H9 (cell line): ENCODE measurements at regions not wholly inside any gene's neighbourhood (a gene's known extent, or its start where the extent isn't known, plus 50 kb on each side); places are given as distances from the start of the nearest gene placed in this dataset.

Experiments
- DNase-seq: peaks from one replicate; pipeline ENCODE4 v3.0.0-alpha.2; 2017
- H2AFZ ChIP-seq: one replicate; pipeline ENCODE4 v1.6.1; 2013; ENCODE audit warnings: mild to moderate bottlenecking, low read length, control low read depth, moderate library complexity
- H2AK5ac ChIP-seq: 2 replicates; pipeline ENCODE4 v1.6.1; 2013; ENCODE audit warnings: low read length, control low read depth, mixed read lengths; ENCODE audit not compliant: insufficient read length
- H2BK120ac ChIP-seq: one replicate; pipeline ENCODE4 v1.6.1; 2013; ENCODE audit warnings: low read depth, mild to moderate bottlenecking, low read length, control low read depth, inconsistent platforms; ENCODE audit not compliant: poor library complexity, severe bottlenecking
- H2BK12ac ChIP-seq: 2 replicates; pipeline ENCODE4 v1.6.1; 2013; ENCODE audit warnings: low read length, control low read depth, mixed read lengths, low read depth; ENCODE audit not compliant: insufficient read length
- H2BK15ac ChIP-seq: 2 replicates; pipeline ENCODE4 v1.6.1; 2013; ENCODE audit warnings: low read depth, low read length, control low read depth
- H2BK20ac ChIP-seq: one replicate; pipeline ENCODE4 v1.6.1; 2013; ENCODE audit warnings: low read depth, mild to moderate bottlenecking, low read length, control low read depth, inconsistent platforms; ENCODE audit not compliant: poor library complexity, severe bottlenecking
- H2BK5ac ChIP-seq: 2 replicates; pipeline ENCODE4 v1.6.1; 2013; ENCODE audit warnings: low read length, control low read depth, mixed read lengths; ENCODE audit not compliant: insufficient read length
- H3K14ac ChIP-seq: 2 replicates; pipeline ENCODE4 v1.6.1; 2013; ENCODE audit warnings: low read length, control low read depth; ENCODE audit not compliant: insufficient read depth
- H3K18ac ChIP-seq: 2 replicates; pipeline ENCODE4 v1.6.1; 2013; ENCODE audit warnings: low read depth, mild to moderate bottlenecking, mixed read lengths, low read length, control low read depth; ENCODE audit not compliant: insufficient read length
- H3K23ac ChIP-seq: 2 replicates; pipeline ENCODE4 v1.6.1; 2013; ENCODE audit warnings: low read length, control low read depth, mixed read lengths, low read depth; ENCODE audit not compliant: insufficient read length
- H3K23me2 ChIP-seq: 2 replicates; pipeline ENCODE4 v1.6.1; 2013; ENCODE audit warnings: low read depth, mild to moderate bottlenecking, mixed read lengths, low read length, control low read depth; ENCODE audit not compliant: insufficient read length, poor library complexity, severe bottlenecking
- H3K27ac ChIP-seq: 2 replicates; pipeline ENCODE4 v1.5.1; 2013; ENCODE audit warnings: low read length, control low read depth, mixed read lengths, low read depth; ENCODE audit not compliant: insufficient read length
- H3K27me3 ChIP-seq: 2 replicates; pipeline ENCODE4 v1.6.1; 2013; ENCODE audit warnings: low read length, control low read depth, inconsistent platforms; ENCODE audit not compliant: insufficient read depth
- H3K4ac ChIP-seq: 2 replicates; pipeline ENCODE4 v1.6.1; 2013; ENCODE audit warnings: low read depth, mild to moderate bottlenecking, control low read depth, inconsistent platforms, low read length, moderate library complexity
- H3K4me1 ChIP-seq: 2 replicates; pipeline ENCODE4 v1.6.1; 2013; ENCODE audit warnings: low read length, control low read depth, inconsistent platforms; ENCODE audit not compliant: insufficient read depth
- H3K4me2 ChIP-seq: 2 replicates; pipeline ENCODE4 v1.6.1; 2013; ENCODE audit warnings: low read length, control low read depth, mixed read lengths; ENCODE audit not compliant: insufficient read length, insufficient read depth
- H3K56ac ChIP-seq: 2 replicates; pipeline ENCODE4 v1.6.1; 2013; ENCODE audit warnings: low read depth, mild to moderate bottlenecking, mixed read lengths, low read length, control low read depth; ENCODE audit not compliant: insufficient read length
- H3K79me1 ChIP-seq: 2 replicates; pipeline ENCODE4 v1.6.1; 2013; ENCODE audit warnings: low read depth, mild to moderate bottlenecking, moderate library complexity, low read length, control low read depth, inconsistent platforms; ENCODE audit not compliant: insufficient read depth, poor library complexity, severe bottlenecking
- H3K79me2 ChIP-seq: 2 replicates; pipeline ENCODE4 v1.6.1; 2013; ENCODE audit warnings: low read length, control low read depth, inconsistent platforms; ENCODE audit not compliant: insufficient read depth
- H3K9ac ChIP-seq: 2 replicates; pipeline ENCODE4 v1.6.1; 2013; ENCODE audit warnings: low read length, control low read depth, mixed read lengths; ENCODE audit not compliant: insufficient read length; ENCODE audit errors: extremely low read depth
- H3K9me3 ChIP-seq: one replicate; pipeline ENCODE4 v1.6.1; 2013; ENCODE audit warnings: low read depth, low read length, inconsistent platforms; ENCODE audit not compliant: control insufficient read depth
- H3T11ph ChIP-seq: one replicate; pipeline ENCODE4 v1.6.1; 2013; ENCODE audit warnings: mild to moderate bottlenecking, low read length, control low read depth, inconsistent platforms
- H4K20me1 ChIP-seq: one replicate; pipeline ENCODE4 v1.6.1; 2013; ENCODE audit not compliant: control insufficient read depth, insufficient read length, insufficient read depth
- H4K5ac ChIP-seq: 2 replicates; pipeline ENCODE4 v1.6.1; 2013; ENCODE audit warnings: low read depth, mild to moderate bottlenecking, mixed read lengths, low read length, control low read depth; ENCODE audit not compliant: insufficient read length
- H4K8ac ChIP-seq: replicated peaks from 2 replicates; pipeline ENCODE4 v1.6.1; 2013; ENCODE audit warnings: low read length, control low read depth, mixed read lengths, low read depth; ENCODE audit not compliant: insufficient read length
- H4K91ac ChIP-seq: 2 replicates; pipeline ENCODE4 v1.6.1; 2013; ENCODE audit warnings: low read depth, mild to moderate bottlenecking, moderate library complexity, mixed read lengths, low read length, control low read depth; ENCODE audit not compliant: insufficient read length
- H3K27ac Mint-ChIP-seq, 3 experiments: 2 replicates in 2 of 3; 3 replicates in 1 of 3; pipeline ENCODE4 v1.8.0; 2020 to 2021; ENCODE audit warnings: mixed read lengths in 3 of 3, mild to moderate bottlenecking in 1 of 3, moderate library complexity in 1 of 3
- H3K27me3 Mint-ChIP-seq: 2 replicates; pipeline ENCODE4 v1.8.0; 2021; ENCODE audit warnings: low read depth, mild to moderate bottlenecking, moderate library complexity, mixed read lengths
- H3K36me3 Mint-ChIP-seq, 3 experiments: 2 replicates in 2 of 3; 3 replicates in 1 of 3; pipeline ENCODE4 v1.8.0; 2020 to 2021; ENCODE audit warnings: low read depth in 3 of 3, mixed read lengths in 3 of 3; ENCODE audit not compliant: insufficient read depth in 1 of 3
- H3K4me1 Mint-ChIP-seq, 2 experiments: 2 replicates each; pipeline ENCODE4 v1.8.0; 2020; ENCODE audit warnings: mixed read lengths in 2 of 2
- H3K4me3 Mint-ChIP-seq, 2 experiments: 2 replicates in 1 of 2; 3 replicates in 1 of 2; pipeline ENCODE4 v1.8.0; 2020 to 2021; ENCODE audit warnings: mild to moderate bottlenecking in 2 of 2, mixed read lengths in 2 of 2, moderate library complexity in 1 of 2
- H3K9me3 Mint-ChIP-seq, 2 experiments: 2 replicates in 1 of 2; 3 replicates in 1 of 2; pipeline ENCODE4 v1.8.0; 2020; ENCODE audit warnings: mild to moderate bottlenecking in 2 of 2, mixed read lengths in 2 of 2, moderate library complexity in 1 of 2
- WGBS: extraction: QIAGEN DNeasy Blood & Tissue Kit; methylation state at CpG from one replicate; pipeline ENCODE4 v1.1.7; 2013; ENCODE audit warnings: missing lambda C conversion rate, low lambda C conversion rate, mixed read lengths; ENCODE audit not compliant: insufficient read length; ENCODE audit errors: extremely low coverage; 5-methylcytosine and 5-hydroxymethylcytosine counted together
- TF ChIP-seq, protein P1 (sequence below): fragments of 200-600 bp; sonication (generic); conservative IDR thresholded peaks from 3 replicates; pipeline ENCODE4 v1.8.0; 2021; ENCODE audit warnings: antibody characterized with exemption, mild to moderate bottlenecking

DNA sequence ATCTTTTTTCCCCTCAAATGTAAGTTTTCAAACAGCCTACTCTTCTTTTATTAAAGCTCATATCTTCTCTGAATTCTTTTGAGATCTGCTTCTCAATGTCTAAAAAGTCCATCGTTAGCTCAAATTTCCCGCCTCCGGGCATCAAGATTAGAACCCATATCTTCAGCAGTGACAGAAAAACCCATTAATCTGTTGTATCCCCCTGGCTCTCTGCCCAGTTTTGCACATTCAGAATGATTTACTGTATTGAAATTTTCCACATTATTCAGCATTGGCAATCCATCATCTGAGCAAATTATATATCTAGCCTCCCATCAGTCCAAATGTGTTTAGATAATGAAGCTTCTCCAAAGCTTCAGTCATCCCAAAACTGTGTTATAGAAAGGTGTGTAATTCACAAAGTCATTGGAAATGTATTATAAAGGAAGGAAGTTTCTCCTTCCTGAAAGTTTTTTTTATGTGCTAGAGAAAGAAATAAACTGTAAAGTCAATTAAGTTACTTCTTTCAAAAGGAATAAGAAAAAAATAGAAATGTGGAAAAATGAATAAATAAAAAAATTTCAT lies 849.9 kb downstream of the MAT2B start:
- Histone ChIP-seq H4K5ac (no peak overlapping the region), H3K4me1 (no peaks in the 10 kb centered on the region; the same call in 1 of the 2 replicates), H2BK120ac (no peak overlapping the region), H3K79me2 (no peaks in the 10 kb centered on the region), H3K56ac (no peak overlapping the region), H2BK20ac (no peak overlapping the region), H3K27me3 (no peaks in the 10 kb centered on the region), H3K14ac (no peak overlapping the region), H4K91ac (no peak overlapping the region), H3K9me3 (no peaks in the 10 kb centered on the region), H3K23me2 (no peaks in the 10 kb centered on the region), H2BK5ac (no peak overlapping the region), H3K27ac (no peak overlapping the region), H2AFZ (no peak overlapping the region), H3K9ac (no peak overlapping the region), H3K18ac (no peak overlapping the region), H3K23ac (no peak overlapping the region), H3K4ac (no peak overlapping the region), H2AK5ac (no peak overlapping the region), H3K4me2 (no peak overlapping the region), H3K79me1 (no peaks in the 10 kb centered on the region), H2BK15ac (no peak overlapping the region), H4K20me1 (no peaks in the 10 kb centered on the region), H2BK12ac (no peak overlapping the region), H3T11ph (no peak overlapping the region), H4K8ac (no peak overlapping the region)
- no peak for DNase-seq
- no peak overlapping the region for H3K27ac Mint-ChIP-seq
- peaks cover 2 to 6% of the 10 kb centered on the region in 2 experiments; a peak in 1 of 4 replicates for H3K4me1 Mint-ChIP-seq
- no peaks in the 10 kb centered on the region for H3K27me3 Mint-ChIP-seq
- no peak overlapping the region for H3K4me3 Mint-ChIP-seq
- WGBS = no CpG with 5 or more reads among the region's 3 CpGs
- H3K9me3 Mint-ChIP-seq = no peaks in the 10 kb centered on the region
- H3K36me3 Mint-ChIP-seq = no peaks in the 10 kb centered on the region
- TF ChIP-seq, protein P1, sequence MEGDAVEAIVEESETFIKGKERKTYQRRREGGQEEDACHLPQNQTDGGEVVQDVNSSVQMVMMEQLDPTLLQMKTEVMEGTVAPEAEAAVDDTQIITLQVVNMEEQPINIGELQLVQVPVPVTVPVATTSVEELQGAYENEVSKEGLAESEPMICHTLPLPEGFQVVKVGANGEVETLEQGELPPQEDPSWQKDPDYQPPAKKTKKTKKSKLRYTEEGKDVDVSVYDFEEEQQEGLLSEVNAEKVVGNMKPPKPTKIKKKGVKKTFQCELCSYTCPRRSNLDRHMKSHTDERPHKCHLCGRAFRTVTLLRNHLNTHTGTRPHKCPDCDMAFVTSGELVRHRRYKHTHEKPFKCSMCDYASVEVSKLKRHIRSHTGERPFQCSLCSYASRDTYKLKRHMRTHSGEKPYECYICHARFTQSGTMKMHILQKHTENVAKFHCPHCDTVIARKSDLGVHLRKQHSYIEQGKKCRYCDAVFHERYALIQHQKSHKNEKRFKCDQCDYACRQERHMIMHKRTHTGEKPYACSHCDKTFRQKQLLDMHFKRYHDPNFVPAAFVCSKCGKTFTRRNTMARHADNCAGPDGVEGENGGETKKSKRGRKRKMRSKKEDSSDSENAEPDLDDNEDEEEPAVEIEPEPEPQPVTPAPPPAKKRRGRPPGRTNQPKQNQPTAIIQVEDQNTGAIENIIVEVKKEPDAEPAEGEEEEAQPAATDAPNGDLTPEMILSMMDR = no peak
